ENCODE measurements at regions not wholly inside any gene's neighbourhood (a gene's known extent, or its start where the extent isn't known, plus 50 kb on each side); places are given as distances from the start of the nearest gene placed in this dataset.
"Not testable (repeated sequence)": the region's sequence is repeated elsewhere in the genome, so short reads cannot be mapped to it uniquely, and the experiment has no call there.

DNA sequence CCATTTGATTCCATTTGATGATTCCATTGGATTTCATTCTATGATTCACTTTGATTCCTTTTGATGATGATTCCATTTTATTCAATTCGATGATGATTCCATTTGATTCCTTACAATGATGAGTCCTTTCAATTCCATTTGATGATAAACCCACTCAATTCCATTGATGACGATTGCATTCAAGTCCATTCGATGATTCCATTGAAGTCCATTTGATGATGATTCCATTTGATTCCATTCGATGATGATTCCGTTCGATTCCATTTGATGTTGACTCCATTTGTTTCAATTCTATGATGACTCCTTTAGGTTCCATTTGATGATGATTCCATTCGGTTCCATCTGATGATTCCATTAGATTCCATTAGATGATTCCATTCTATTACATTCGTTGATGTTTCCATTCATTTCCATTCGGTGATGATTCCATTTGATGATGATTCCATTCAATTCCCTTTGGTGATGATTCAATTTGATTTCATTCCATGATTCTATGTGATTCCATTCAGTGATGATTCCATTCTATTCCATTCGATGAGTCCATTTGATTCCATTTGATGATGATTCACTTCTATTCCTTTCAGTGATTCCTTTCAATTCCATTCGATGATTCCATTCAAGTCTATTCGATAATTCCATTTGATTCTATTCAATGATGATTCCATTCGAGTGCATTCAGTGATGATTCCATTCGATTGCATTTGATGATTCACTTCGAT is 1106.0 kb downstream of the RPIA start:
- no peak overlapping the region for H2BK120ac ChIP-seq (ENCODE audit: low read depth, low read length)
- H3K23ac ChIP-seq (ENCODE audit: low read length in 2 of 2), result no peak overlapping the region
- no peak overlapping the region for H2BK15ac ChIP-seq (ENCODE audit: low read depth, poor library complexity, severe bottlenecking)
- H3K18ac ChIP-seq (ENCODE audit: low read depth in 1 of 2, low read length in 2 of 2), result no peak overlapping the region
- peaks cover 96% of the 10 kb centered on the region for H3K9me3 ChIP-seq (ENCODE audit: control insufficient read depth, low read length)
- no peak overlapping the region for H3K4ac ChIP-seq (ENCODE audit: low read depth in 1 of 2, low read length in 2 of 2)
- no peak overlapping the region for H3K4me3 ChIP-seq (ENCODE audit: insufficient read depth in 1 of 2, low read depth in 1 of 2, low read length in 2 of 2)
- H2AFZ ChIP-seq (ENCODE audit: low read depth, low read length), result no peak overlapping the region
- no peak overlapping the region for H2AK5ac ChIP-seq (ENCODE audit: low read length, severe bottlenecking)
- H3K14ac ChIP-seq (ENCODE audit: low read length in 2 of 2), result no peak overlapping the region
- no peak overlapping the region for H4K91ac ChIP-seq (ENCODE audit: low read length)
- no peaks in the 10 kb centered on the region for H3K36me3 ChIP-seq (ENCODE audit: control insufficient read depth in 1 of 2, insufficient read depth in 2 of 2, low read depth in 1 of 2, low read length in 2 of 2)
- DNase-seq, result no peak
- no peak overlapping the region for H3K4me2 ChIP-seq (ENCODE audit: low read length, poor library complexity, severe bottlenecking)
- no peaks in the 10 kb centered on the region for H3K27me3 ChIP-seq (ENCODE audit: control insufficient read depth in 1 of 2, insufficient read depth in 1 of 2, low read length in 2 of 2)
- 82% methylated on average over 15 of the region's 15 CpGs for WGBS
- H3K9ac ChIP-seq (ENCODE audit: low read length), result no peak overlapping the region
- no peak overlapping the region for H2BK12ac ChIP-seq (ENCODE audit: low read length in 2 of 2)
- no peak overlapping the region for H4K8ac ChIP-seq (ENCODE audit: low read length)
- H3K79me1 ChIP-seq (replicated peaks; ENCODE audit: low read length, poor library complexity, severe bottlenecking), result no peaks in the 10 kb centered on the region
- H2BK5ac ChIP-seq (ENCODE audit: low read depth, low read length, poor library complexity, severe bottlenecking), result no peak overlapping the region
- H3K27ac ChIP-seq (ENCODE audit: low read length, poor library complexity, severe bottlenecking), result no peak overlapping the region
- no peaks in the 10 kb centered on the region for H3K4me1 ChIP-seq (ENCODE audit: control insufficient read depth, insufficient read depth, low read depth, low read length)

GRCh38 chr2:89801207-89801606 is 1109.7 kb downstream of the RPIA start:
- H3K36me3 ChIP-seq (ENCODE audit: control insufficient read depth in 1 of 2, insufficient read depth in 2 of 2, low read depth in 1 of 2, low read length in 2 of 2); H3K27ac ChIP-seq (ENCODE audit: low read length, poor library complexity, severe bottlenecking); H3K27me3 ChIP-seq (ENCODE audit: control insufficient read depth in 1 of 2, insufficient read depth in 1 of 2, low read length in 2 of 2); H2AFZ ChIP-seq (ENCODE audit: low read depth, low read length); H3K14ac ChIP-seq (ENCODE audit: low read length in 2 of 2); H2BK5ac ChIP-seq (ENCODE audit: low read depth, low read length, poor library complexity, severe bottlenecking); H3K23ac ChIP-seq (ENCODE audit: low read length in 2 of 2); H3K4ac ChIP-seq (ENCODE audit: low read depth in 1 of 2, low read length in 2 of 2); H3K4me3 ChIP-seq (ENCODE audit: insufficient read depth in 1 of 2, low read depth in 1 of 2, low read length in 2 of 2); H4K8ac ChIP-seq (ENCODE audit: low read length); H2AK5ac ChIP-seq (ENCODE audit: low read length, severe bottlenecking); H2BK12ac ChIP-seq (ENCODE audit: low read length in 2 of 2); H4K91ac ChIP-seq (ENCODE audit: low read length); H3K18ac ChIP-seq (ENCODE audit: low read depth in 1 of 2, low read length in 2 of 2); DNase-seq; H3K4me2 ChIP-seq (ENCODE audit: low read length, poor library complexity, severe bottlenecking); H2BK15ac ChIP-seq (ENCODE audit: low read depth, poor library complexity, severe bottlenecking); H2BK120ac ChIP-seq (ENCODE audit: low read depth, low read length); H3K4me1 ChIP-seq (ENCODE audit: control insufficient read depth, insufficient read depth, low read depth, low read length); H3K9ac ChIP-seq (ENCODE audit: low read length); H3K79me1 ChIP-seq (replicated peaks; ENCODE audit: low read length, poor library complexity, severe bottlenecking): not testable (repeated sequence)
- H3K9me3 ChIP-seq (ENCODE audit: control insufficient read depth, low read length), result peaks cover 98% of the 10 kb centered on the region
- 80% methylated on average over 18 of the region's 18 CpGs for WGBS

DNA sequence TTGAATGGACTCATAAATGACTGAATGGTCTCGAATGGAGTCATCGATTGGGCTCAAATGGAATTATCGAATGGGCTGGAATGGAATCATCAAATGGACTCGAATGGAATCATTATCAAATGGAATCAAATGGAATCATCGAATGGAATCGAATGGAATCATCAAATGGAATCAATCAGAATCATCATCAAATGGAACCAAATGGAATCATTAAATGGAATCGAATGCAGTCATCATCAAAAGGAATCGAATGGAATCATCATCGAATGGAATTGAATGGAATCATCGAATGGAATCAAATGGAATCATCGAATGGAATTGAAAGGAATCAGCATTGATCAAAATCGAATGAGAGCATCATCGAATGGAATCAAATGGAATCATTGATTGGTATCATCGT is 1114.9 kb downstream of the RPIA start:
- H2BK15ac ChIP-seq (ENCODE audit: low read depth, poor library complexity, severe bottlenecking); H2BK5ac ChIP-seq (ENCODE audit: low read depth, low read length, poor library complexity, severe bottlenecking); H3K27me3 ChIP-seq (ENCODE audit: control insufficient read depth in 1 of 2, insufficient read depth in 1 of 2, low read length in 2 of 2); H3K4ac ChIP-seq (ENCODE audit: low read depth in 1 of 2, low read length in 2 of 2); H3K4me1 ChIP-seq (ENCODE audit: control insufficient read depth, insufficient read depth, low read depth, low read length); H2BK120ac ChIP-seq (ENCODE audit: low read depth, low read length); H4K91ac ChIP-seq (ENCODE audit: low read length); H3K4me2 ChIP-seq (ENCODE audit: low read length, poor library complexity, severe bottlenecking); H3K9ac ChIP-seq (ENCODE audit: low read length); H2AFZ ChIP-seq (ENCODE audit: low read depth, low read length); H3K27ac ChIP-seq (ENCODE audit: low read length, poor library complexity, severe bottlenecking); H3K23ac ChIP-seq (ENCODE audit: low read length in 2 of 2); DNase-seq; H4K8ac ChIP-seq (ENCODE audit: low read length); H2AK5ac ChIP-seq (ENCODE audit: low read length, severe bottlenecking); H3K79me1 ChIP-seq (replicated peaks; ENCODE audit: low read length, poor library complexity, severe bottlenecking); H2BK12ac ChIP-seq (ENCODE audit: low read length in 2 of 2); H3K14ac ChIP-seq (ENCODE audit: low read length in 2 of 2); H3K36me3 ChIP-seq (ENCODE audit: control insufficient read depth in 1 of 2, insufficient read depth in 2 of 2, low read depth in 1 of 2, low read length in 2 of 2); H3K18ac ChIP-seq (ENCODE audit: low read depth in 1 of 2, low read length in 2 of 2); H3K4me3 ChIP-seq (ENCODE audit: insufficient read depth in 1 of 2, low read depth in 1 of 2, low read length in 2 of 2): not testable (repeated sequence)
- H3K9me3 ChIP-seq (ENCODE audit: control insufficient read depth, low read length), result peaks cover 86% of the 10 kb centered on the region
- 80% methylated on average over 14 of the region's 14 CpGs for WGBS

GRCh38 chr2:89811295-89811694 is 1119.8 kb downstream of the RPIA start:
- peak overlapping the region in 1 of 2 experiments; percentile 3 for H3K4me3 ChIP-seq (ENCODE audit: insufficient read depth in 1 of 2, low read depth in 1 of 2, low read length in 2 of 2)
- no peak overlapping the region for H4K8ac ChIP-seq (ENCODE audit: low read length)
- no peaks in the 10 kb centered on the region for H3K36me3 ChIP-seq (ENCODE audit: control insufficient read depth in 1 of 2, insufficient read depth in 2 of 2, low read depth in 1 of 2, low read length in 2 of 2)
- no peaks in the 10 kb centered on the region for H3K79me1 ChIP-seq (replicated peaks; ENCODE audit: low read length, poor library complexity, severe bottlenecking)
- H3K4me2 ChIP-seq (ENCODE audit: low read length, poor library complexity, severe bottlenecking), result no peak overlapping the region
- no peak overlapping the region for H3K4ac ChIP-seq (ENCODE audit: low read depth in 1 of 2, low read length in 2 of 2)
- no peaks in the 10 kb centered on the region for H3K27me3 ChIP-seq (ENCODE audit: control insufficient read depth in 1 of 2, insufficient read depth in 1 of 2, low read length in 2 of 2)
- no peak overlapping the region for H2AFZ ChIP-seq (ENCODE audit: low read depth, low read length)
- H2BK15ac ChIP-seq (ENCODE audit: low read depth, poor library complexity, severe bottlenecking), result no peak overlapping the region
- no peak overlapping the region for H3K18ac ChIP-seq (ENCODE audit: low read depth in 1 of 2, low read length in 2 of 2)
- peaks cover 84% of the 10 kb centered on the region for H3K9me3 ChIP-seq (ENCODE audit: control insufficient read depth, low read length)
- H2BK12ac ChIP-seq (ENCODE audit: low read length in 2 of 2), result no peak overlapping the region
- H2BK5ac ChIP-seq (ENCODE audit: low read depth, low read length, poor library complexity, severe bottlenecking), result no peak overlapping the region
- no peak overlapping the region for H3K9ac ChIP-seq (ENCODE audit: low read length)
- no peak overlapping the region for H2AK5ac ChIP-seq (ENCODE audit: low read length, severe bottlenecking)
- no peak overlapping the region for H2BK120ac ChIP-seq (ENCODE audit: low read depth, low read length)
- no peak overlapping the region for H3K27ac ChIP-seq (ENCODE audit: low read length, poor library complexity, severe bottlenecking)
- no peak for DNase-seq
- H3K4me1 ChIP-seq (ENCODE audit: control insufficient read depth, insufficient read depth, low read depth, low read length), result no peaks in the 10 kb centered on the region
- H3K23ac ChIP-seq (ENCODE audit: low read length in 2 of 2), result no peak overlapping the region
- WGBS, result 74% methylated on average over 11 of the region's 11 CpGs
- no peak overlapping the region for H3K14ac ChIP-seq (ENCODE audit: low read length in 2 of 2)
- H4K91ac ChIP-seq (ENCODE audit: low read length), result no peak overlapping the region
